ENCODE measurements at regions not wholly inside any gene's neighbourhood (a gene's known extent, or its start where the extent isn't known, plus 50 kb on each side); places are given as distances from the start of the nearest gene placed in this dataset. TPM values are rescaled to one million over a fixed set of nuclear protein-coding genes. Genes with fewer than 3 reads are reported as not detected.

Small RNA genes lying in the stretch of these regions (small RNA-seq; reads per million reads assigned to genes)
- gene RF00012 (not detected), gene RNU6-411P (not detected)
